DOHH2 (cell line): ENCODE measurements at regions not wholly inside any gene's neighbourhood (a gene's known extent, or its start where the extent isn't known, plus 50 kb on each side); places are given as distances from the start of the nearest gene placed in this dataset.

ENCODE experiments used
- H3F3A ChIP-seq: fragments of 200-600 bp; sonication (generic), shearing (Covaris generic); 2 replicates; pipeline ENCODE4 v1.6.0; 2016; ENCODE audit warnings: antibody characterized with exemption, mild to moderate bottlenecking; ENCODE audit not compliant: control insufficient read depth, insufficient read depth
- H3K27ac ChIP-seq: fragments of 200-600 bp; sonication (generic); 2 replicates; pipeline ENCODE4 v1.5.1; 2014; ENCODE audit warnings: low read depth, mild to moderate bottlenecking, low read length, moderate library complexity
- H3K27me3 ChIP-seq: fragments of 200-600 bp; sonication (generic); 2 replicates; pipeline ENCODE4 v1.6.1; 2014; ENCODE audit warnings: mild to moderate bottlenecking, low read length, mixed read lengths; ENCODE audit not compliant: control insufficient read depth
- H3K36me3 ChIP-seq: fragments of 200-600 bp; sonication (generic); 2 replicates; pipeline ENCODE4 v1.6.1; 2014; ENCODE audit warnings: mild to moderate bottlenecking, low read length, moderate library complexity, mixed read lengths; ENCODE audit not compliant: control insufficient read depth
- H3K4me1 ChIP-seq: fragments of 200-600 bp; sonication (generic); 2 replicates; pipeline ENCODE4 v1.6.1; 2014; ENCODE audit warnings: mild to moderate bottlenecking, low read length, mixed read lengths; ENCODE audit not compliant: control insufficient read depth
- H3K4me2 ChIP-seq: fragments of 200-600 bp; sonication (generic); 2 replicates; pipeline ENCODE4 v1.6.0; 2014; ENCODE audit warnings: mild to moderate bottlenecking, low read length, moderate library complexity
- H3K4me3 ChIP-seq: fragments of 200-600 bp; sonication (generic); 2 replicates; pipeline ENCODE4 v1.5.1; 2014; ENCODE audit warnings: mild to moderate bottlenecking, low read length, mixed read lengths
- H3K79me2 ChIP-seq: fragments of 200-600 bp; sonication (generic); 2 replicates; pipeline ENCODE4 v1.6.1; 2014; ENCODE audit warnings: mild to moderate bottlenecking, low read length, mixed read lengths; ENCODE audit not compliant: control insufficient read depth
- H3K9me2 ChIP-seq: fragments of 200-600 bp; sonication (generic); replicated peaks from 2 replicates; pipeline ENCODE4 v1.6.1; 2014; ENCODE audit warnings: mild to moderate bottlenecking, low read length, mixed read lengths; ENCODE audit not compliant: control insufficient read depth
- H3K9me3 ChIP-seq: fragments of 200-600 bp; sonication (generic); 2 replicates; pipeline ENCODE4 v1.6.1; 2014; ENCODE audit warnings: antibody characterized with exemption, low read length, mixed read lengths; ENCODE audit not compliant: control insufficient read depth, insufficient read depth
- H4K20me1 ChIP-seq: fragments of 200-600 bp; sonication (generic); 2 replicates; pipeline ENCODE4 v1.6.0; 2014; ENCODE audit warnings: low read depth, mild to moderate bottlenecking, antibody characterized with exemption, low read length, moderate library complexity; ENCODE audit not compliant: control insufficient read depth, insufficient read depth
- CTCF ChIP-seq: fragments of 200-600 bp; sonication (generic); IDR thresholded peaks from one replicate; pipeline ENCODE4 v1.5.1; 2014; ENCODE audit warnings: antibody characterized with exemption, mild to moderate bottlenecking, low read depth, low read length; ENCODE audit not compliant: poor library complexity, severe bottlenecking
- EZH2phosphoT487 ChIP-seq: fragments of 200-600 bp; sonication (generic); IDR thresholded peaks from 2 replicates; pipeline ENCODE4 v1.6.1; 2017; ENCODE audit warnings: borderline replicate concordance, mild to moderate bottlenecking, antibody characterized with exemption, low read length, moderate library complexity, mixed read lengths

GRCh38 chr7:81277691-81278090, 358.8 kb upstream of the SEMA3C start:
- no peaks in the 10 kb centered on the region for H3F3A ChIP-seq
- no peaks in the 10 kb centered on the region for H3K36me3 ChIP-seq
- no peaks in the 10 kb centered on the region for H3K4me1 ChIP-seq
- peaks cover 2% of the 10 kb centered on the region; the same call in 1 of the 2 replicates for H3K9me3 ChIP-seq
- no peak overlapping the region for H3K4me3 ChIP-seq
- TF ChIP-seq EZH2phosphoT487 = no peak
- H3K9me2 ChIP-seq = no peaks in the 10 kb centered on the region; the same call in 1 of the 2 replicates
- no peaks in the 10 kb centered on the region for H4K20me1 ChIP-seq
- no peaks in the 10 kb centered on the region for H3K27me3 ChIP-seq
- no peak overlapping the region for H3K27ac ChIP-seq
- H3K79me2 ChIP-seq = no peaks in the 10 kb centered on the region
- no peak overlapping the region for H3K4me2 ChIP-seq

- Histone ChIP-seq H3F3A (no peaks in the 10 kb centered on the region), H4K20me1 (no peaks in the 10 kb centered on the region)
Observed at GRCh38 chr7:81273601-81274397, 354.9 kb upstream of the SEMA3C start.

GRCh38 chr7:81272176-81272575, 353.3 kb upstream of the SEMA3C start:
- H3K4me3 ChIP-seq = no peak overlapping the region
- no peaks in the 10 kb centered on the region; the same call in 1 of the 2 replicates for H3K9me2 ChIP-seq
- no peaks in the 10 kb centered on the region for H3K27me3 ChIP-seq
- no peaks in the 10 kb centered on the region for H3K36me3 ChIP-seq
- H3K4me2 ChIP-seq = no peak overlapping the region
- no peaks in the 10 kb centered on the region for H4K20me1 ChIP-seq
- no peak overlapping the region for H3K27ac ChIP-seq
- H3F3A ChIP-seq = no peaks in the 10 kb centered on the region
- no peaks in the 10 kb centered on the region for H3K9me3 ChIP-seq
- H3K4me1 ChIP-seq = no peaks in the 10 kb centered on the region
- no peaks in the 10 kb centered on the region for H3K79me2 ChIP-seq
- no peak for TF ChIP-seq EZH2phosphoT487
- TF ChIP-seq CTCF = no peak

More at GRCh38 chr7:81273601-81274397, 354.9 kb upstream of the SEMA3C start:
- no peaks in the 10 kb centered on the region for H3K36me3 ChIP-seq
- no peak overlapping the region for H3K4me3 ChIP-seq
- no peaks in the 10 kb centered on the region for H3K79me2 ChIP-seq
- no peaks in the 10 kb centered on the region; the same call in 1 of the 2 replicates for H3K9me2 ChIP-seq
- H3K27ac ChIP-seq = no peak overlapping the region
- H3K9me3 ChIP-seq = no peaks in the 10 kb centered on the region
- no peaks in the 10 kb centered on the region for H3K27me3 ChIP-seq
- TF ChIP-seq CTCF = no peak
- TF ChIP-seq EZH2phosphoT487 = no peak
- no peak overlapping the region for H3K4me2 ChIP-seq
- no peaks in the 10 kb centered on the region for H3K4me1 ChIP-seq

GRCh38 chr7:81268551-81268950, 349.7 kb upstream of the SEMA3C start:
- Histone ChIP-seq H3K36me3 (no peaks in the 10 kb centered on the region), H3F3A (no peaks in the 10 kb centered on the region), H3K27me3 (no peaks in the 10 kb centered on the region), H4K20me1 (no peaks in the 10 kb centered on the region), H3K79me2 (no peaks in the 10 kb centered on the region), H3K4me3 (no peak overlapping the region), H3K27ac (no peak overlapping the region), H3K9me2 (no peaks in the 10 kb centered on the region), H3K4me1 (no peaks in the 10 kb centered on the region), H3K4me2 (no peak overlapping the region), H3K9me3 (peaks cover 11% of the 10 kb centered on the region; the same call in 1 of the 2 replicates)
- TF ChIP-seq EZH2phosphoT487 (no peak), CTCF (no peak)
